Activated CD8-positive, alpha-beta T cell treated with anti-CD3 and anti-CD28 coated beads for 36 hours (primary cell): ENCODE measurements at regions not wholly inside any gene's neighbourhood (a gene's known extent, or its start where the extent isn't known, plus 50 kb on each side); places are given as distances from the start of the nearest gene placed in this dataset.

ENCODE experiments used
- ATAC-seq: fragments of 200-7000 bp; cut with Tn5 transposase; one replicate; pipeline ENCODE4 v1.10.0; 2021; ENCODE audit warnings: mild to moderate bottlenecking, moderate library complexity
- CTCF ChIA-PET: fragments of 350-600 bp; sonication (Branson Sonifier 250); formaldehyde crosslinking; loops from one replicate; lab custom pipeline; 2021; ENCODE audit warnings: antibody characterized with exemption; lab: Charles Lee
- POLR2A ChIA-PET: fragments of 350-600 bp; sonication (Branson Sonifier 250); formaldehyde crosslinking; loops from one replicate; lab custom pipeline; 2021; ENCODE audit warnings: antibody characterized with exemption; lab: Charles Lee
- DNase-seq: peaks from one replicate; pipeline ENCODE4 v3.0.0-alpha.2; 2020
- H3K27ac Mint-ChIP-seq: one replicate; pipeline ENCODE4 v1.8.0; 2021; ENCODE audit warnings: mild to moderate bottlenecking, mixed read lengths
- H3K27me3 Mint-ChIP-seq: one replicate; pipeline ENCODE4 v1.8.0; 2021; ENCODE audit warnings: mixed read lengths
- H3K36me3 Mint-ChIP-seq: one replicate; pipeline ENCODE4 v1.8.0; 2021; ENCODE audit warnings: low read depth, mixed read lengths
- H3K4me1 Mint-ChIP-seq: one replicate; pipeline ENCODE4 v1.8.0; 2021; ENCODE audit warnings: low read depth, mixed read lengths
- H3K4me3 Mint-ChIP-seq: one replicate; pipeline ENCODE4 v1.8.0; 2021; ENCODE audit warnings: mild to moderate bottlenecking, moderate library complexity, mixed read lengths
- H3K9me3 Mint-ChIP-seq: one replicate; pipeline ENCODE4 v1.8.0; 2021; ENCODE audit warnings: mixed read lengths
- CTCF ChIP-seq: fragments of 200-600 bp; IDR thresholded peaks from one replicate; pipeline ENCODE4 v1.8.0; 2022; ENCODE audit warnings: antibody characterized with exemption, mild to moderate bottlenecking
- intact Hi-C: fragments of 100-400 bp; cut with micrococcal nuclease; formaldehyde crosslinking; loops from one replicate; pipeline ENCODE4 v1.10.0; 2022

- peaks cover 22% of the 10 kb centered on the region for H3K4me1 Mint-ChIP-seq
- no peak for DNase-seq
- H3K27me3 Mint-ChIP-seq, result no peaks in the 10 kb centered on the region
- TF ChIP-seq CTCF, result no peak
- peaks cover 1% of the 10 kb centered on the region for H3K9me3 Mint-ChIP-seq
- no peak overlapping the region for H3K4me3 Mint-ChIP-seq
- intact Hi-C loops, result no loop called here
- H3K36me3 Mint-ChIP-seq, result no peaks in the 10 kb centered on the region
- ChIA-PET POLR2A (interaction anchor here (0.6 kb wide), 1 partner anchor 408 kb away, joined by 3 read pairs; no protein-coding TSS in a partner anchor), CTCF (interaction anchor here (0.7 to 1.4 kb wide), 2 partner anchors 12 to 37 kb away, joined by 3 read pairs; no protein-coding TSS in a partner anchor)
- ATAC-seq, result no peak
- H3K27ac Mint-ChIP-seq, result no peak overlapping the region
These were observed 185.6 kb downstream of the DMAC1 start for GRCh38 chr9:7613931-7614330.

- peaks cover 1% of the 10 kb centered on the region for H3K9me3 Mint-ChIP-seq
- DNase-seq (no peak), ATAC-seq (no peak)
- H3K4me1 Mint-ChIP-seq, result peaks cover 1% of the 10 kb centered on the region
- intact Hi-C loops, result no loop called here
- no peaks in the 10 kb centered on the region for H3K36me3 Mint-ChIP-seq
- no peak for TF ChIP-seq CTCF
- H3K27ac Mint-ChIP-seq, result no peak overlapping the region
- H3K27me3 Mint-ChIP-seq, result no peaks in the 10 kb centered on the region
- ChIA-PET CTCF (no interaction called here), POLR2A (no interaction called here)
- no peak overlapping the region for H3K4me3 Mint-ChIP-seq
These were observed 191.3 kb downstream of the DMAC1 start for GRCh38 chr9:7608261-7608660.

GRCh38 chr9:7607421-7607820 lies 192.2 kb downstream of the DMAC1 start:
- Mint-ChIP-seq H3K9me3 (peaks cover 1% of the 10 kb centered on the region), H3K4me1 (no peaks in the 10 kb centered on the region), H3K36me3 (no peaks in the 10 kb centered on the region), H3K27me3 (no peaks in the 10 kb centered on the region), H3K27ac (no peak overlapping the region), H3K4me3 (no peak overlapping the region)
- ChIA-PET CTCF (no interaction called here), POLR2A (no interaction called here)
- intact Hi-C loops, result no loop called here
- no peak for DNase-seq
- no peak for TF ChIP-seq CTCF
- ATAC-seq, result no peak

GRCh38 chr9:7606591-7606990 lies 193.0 kb downstream of the DMAC1 start:
- DNase-seq, result no peak
- Mint-ChIP-seq H3K27me3 (no peaks in the 10 kb centered on the region), H3K4me1 (no peaks in the 10 kb centered on the region), H3K36me3 (no peaks in the 10 kb centered on the region), H3K27ac (no peak overlapping the region), H3K9me3 (no peaks in the 10 kb centered on the region), H3K4me3 (no peak overlapping the region)
- POLR2A ChIA-PET, result no interaction called here
- CTCF ChIA-PET, result no interaction called here
- intact Hi-C loops, result no loop called here
- no peak for TF ChIP-seq CTCF
- no peak for ATAC-seq

GRCh38 chr9:7601739-7602138 lies 197.8 kb downstream of the DMAC1 start:
- DNase-seq (no peak), ATAC-seq (no peak)
- Mint-ChIP-seq H3K27ac (no peak overlapping the region), H3K9me3 (no peaks in the 10 kb centered on the region), H3K36me3 (no peaks in the 10 kb centered on the region), H3K4me3 (no peak overlapping the region), H3K27me3 (no peaks in the 10 kb centered on the region), H3K4me1 (no peaks in the 10 kb centered on the region)
- TF ChIP-seq CTCF, result no peak
- POLR2A ChIA-PET, result interaction anchor here (0.7 kb wide), 1 partner anchor 137 kb away, joined by 3 read pairs; no protein-coding TSS in a partner anchor
- CTCF ChIA-PET, result interaction anchor here (1.4 to 1.9 kb wide), 2 partner anchors 10 to 12 kb away, joined by 3 to 4 read pairs; no protein-coding TSS in a partner anchor
- intact Hi-C loops, result no loop called here
